HT-29 (cell line): ENCODE measurements at regions not wholly inside any gene's neighbourhood (a gene's known extent, or its start where the extent isn't known, plus 50 kb on each side); places are given as distances from the start of the nearest gene placed in this dataset.

Experiments
- DNase-seq: peaks from one replicate; pipeline ENCODE4 v3.0.0-alpha.2; 2015; ENCODE audit warnings: low spot score

DNA sequence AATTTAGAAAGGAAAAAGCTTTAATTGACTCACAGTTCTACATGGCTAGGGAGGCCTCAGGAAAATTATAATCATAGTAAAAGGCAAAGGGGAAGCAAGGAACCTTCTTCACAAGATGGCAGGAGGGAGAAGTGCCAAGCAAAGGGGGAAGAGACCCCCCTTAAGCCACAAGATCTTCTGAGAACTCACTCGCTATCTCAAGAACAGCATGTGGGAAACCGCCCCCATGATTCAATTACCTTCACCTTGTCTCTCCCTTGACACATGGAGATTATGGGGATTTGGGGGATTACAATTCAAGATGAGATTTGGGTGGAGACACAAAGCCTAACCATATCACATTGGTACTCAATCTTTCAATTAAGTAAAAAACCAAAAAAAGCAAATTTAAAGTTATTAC, 1778.7 kb upstream of the MIR17HG start:
- DNase-seq, result no peak

DNA sequence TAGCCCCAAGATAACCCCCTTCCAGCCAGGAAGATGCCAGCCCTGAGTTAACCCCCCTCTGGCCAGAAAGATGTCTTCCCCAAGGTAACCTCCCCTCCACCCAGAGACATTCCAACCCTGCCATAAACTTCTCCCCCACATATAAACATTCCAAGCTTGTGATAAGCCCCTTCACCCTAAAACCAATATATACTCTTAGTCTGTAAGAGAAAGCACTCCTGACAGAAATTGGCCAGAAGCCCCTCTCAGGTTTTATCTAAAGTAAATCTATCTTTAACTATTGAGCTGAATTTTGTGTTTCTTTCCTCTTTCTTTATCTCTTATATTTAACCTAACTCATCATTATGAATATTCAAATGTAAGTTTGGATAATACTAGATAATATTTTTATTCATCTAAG, 1775.8 kb upstream of the MIR17HG start:
- DNase-seq, result no peak

DNA sequence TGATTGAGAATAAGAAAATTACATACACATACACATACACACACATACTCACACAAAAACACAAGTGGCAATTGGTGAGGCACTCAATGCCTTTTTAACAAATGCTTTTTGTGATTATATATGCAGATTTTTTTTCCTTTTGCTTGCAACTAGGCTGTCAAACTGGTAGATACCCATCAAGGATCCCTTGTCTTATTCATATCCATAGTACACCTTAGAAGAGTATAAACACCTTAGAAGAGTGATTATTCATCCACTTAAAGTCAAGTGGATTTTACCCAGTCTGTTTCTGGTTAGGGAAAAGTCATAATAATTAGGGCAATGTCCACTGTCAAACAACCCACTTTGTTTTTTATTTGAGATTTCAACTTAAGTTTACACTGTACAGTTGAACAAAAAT, 1773.4 kb upstream of the MIR17HG start:
- no peak for DNase-seq

DNA sequence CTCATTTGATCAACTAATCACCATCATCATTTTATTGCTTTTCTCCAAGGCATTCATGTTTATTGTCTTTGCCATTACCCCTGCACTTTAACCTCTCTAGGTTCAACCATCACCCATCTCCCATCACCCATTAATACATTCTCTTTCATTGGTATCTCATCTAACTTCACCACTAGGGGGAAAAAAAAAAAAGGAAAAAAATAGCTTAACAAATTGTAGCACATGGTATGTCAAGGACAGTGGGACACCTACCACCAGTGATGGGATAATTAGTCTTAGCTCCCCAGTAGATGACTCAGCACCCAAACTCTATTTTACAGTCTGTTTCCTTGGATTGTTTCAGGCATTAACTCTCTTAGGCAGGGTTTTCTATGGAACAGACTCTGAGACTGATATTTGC, 1770.2 kb upstream of the MIR17HG start:
- DNase-seq, result no peak

DNA sequence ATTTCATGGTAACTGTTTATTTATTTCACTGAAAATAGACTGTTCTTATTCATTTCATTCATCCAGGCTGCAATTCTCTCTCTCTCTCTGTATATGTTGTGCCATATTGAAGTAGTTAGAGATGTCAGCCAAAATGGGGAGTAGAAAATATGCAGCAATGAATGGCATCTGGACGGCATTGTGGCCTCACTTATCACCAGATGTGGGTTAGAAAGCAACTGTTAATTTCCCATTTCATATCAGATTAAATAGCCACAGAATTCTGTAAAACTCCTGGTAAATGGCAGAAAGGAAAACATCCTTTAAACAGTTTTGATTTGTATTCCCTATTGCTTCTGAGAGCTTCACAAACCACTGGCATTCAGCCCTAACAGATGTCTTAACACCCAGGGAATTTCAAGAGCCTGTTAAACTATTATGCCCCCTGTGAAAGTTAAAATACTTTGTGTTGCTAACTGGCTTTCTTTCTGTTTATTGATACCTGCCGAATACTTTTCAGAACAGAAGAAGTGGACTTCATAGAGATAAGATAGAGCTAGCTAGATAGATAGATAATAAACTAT, 1763.3 kb upstream of the MIR17HG start:
- no peak for DNase-seq

GRCh38 chr13:89602655-89603054, 1744.8 kb upstream of the MIR17HG start:
- no peak for DNase-seq

DNA sequence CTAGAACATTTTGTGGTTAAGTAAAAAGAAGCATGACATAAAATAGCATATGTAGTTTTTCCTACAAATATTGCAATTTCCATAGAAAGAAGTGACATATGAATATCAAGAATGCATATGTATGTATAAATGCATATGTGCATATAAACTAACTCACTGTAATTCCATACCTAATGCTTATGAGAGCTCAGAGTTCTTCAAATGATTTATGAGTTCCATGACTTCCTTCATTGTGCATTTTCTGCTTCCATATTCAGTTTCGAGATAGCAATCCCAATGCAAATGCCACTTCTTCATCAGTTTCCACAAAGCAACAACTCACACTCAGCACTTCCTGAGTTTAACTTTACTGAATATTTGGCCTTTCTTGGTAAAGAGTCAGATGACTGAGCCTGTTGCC, 1744.3 kb upstream of the MIR17HG start:
- DNase-seq, result no peak

DNA sequence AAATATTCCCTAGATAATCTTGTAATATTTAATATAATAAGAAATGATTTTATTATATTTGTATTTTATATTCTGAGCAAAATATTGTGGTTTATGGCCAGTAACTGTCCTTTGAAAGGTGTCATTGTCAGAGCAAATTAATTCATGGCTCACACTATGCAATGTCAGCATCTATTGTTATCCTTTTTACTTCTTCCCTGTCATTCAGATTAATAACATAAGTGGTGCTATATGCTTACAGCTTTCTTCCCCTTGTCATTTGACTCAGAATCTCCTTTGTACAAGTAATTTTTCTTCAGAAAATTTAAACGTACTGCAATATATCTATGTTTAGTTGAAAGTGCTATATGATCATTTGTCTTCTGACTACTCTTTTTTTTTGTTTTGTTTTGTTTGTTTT, 1738.2 kb upstream of the MIR17HG start:
- no peak for DNase-seq

DNA sequence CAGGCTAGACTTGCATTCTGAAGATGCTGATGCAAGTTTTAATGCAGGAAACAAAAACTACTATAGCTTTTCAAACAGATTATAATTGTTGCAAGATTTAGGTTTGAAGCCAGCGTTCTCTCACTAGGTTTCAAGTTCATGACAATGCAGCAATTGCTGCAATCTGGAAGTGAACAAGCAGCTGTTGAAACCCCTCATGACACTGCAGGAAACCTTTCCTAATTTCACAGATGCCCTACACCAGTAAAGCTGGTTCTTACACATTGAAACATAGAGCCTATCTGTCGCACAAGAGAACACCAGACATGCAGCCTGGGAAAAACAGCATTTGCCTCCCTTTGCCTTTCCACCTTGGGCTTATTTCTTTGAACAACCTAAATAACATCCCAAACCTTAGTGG, 1737.2 kb upstream of the MIR17HG start:
- no peak for DNase-seq

GRCh38 chr13:89610881-89611280, 1736.6 kb upstream of the MIR17HG start:
- DNase-seq, result no peak

- DNase-seq, result no peak
Observed at GRCh38 chr13:89627996-89628395, 1719.5 kb upstream of the MIR17HG start.

DNA sequence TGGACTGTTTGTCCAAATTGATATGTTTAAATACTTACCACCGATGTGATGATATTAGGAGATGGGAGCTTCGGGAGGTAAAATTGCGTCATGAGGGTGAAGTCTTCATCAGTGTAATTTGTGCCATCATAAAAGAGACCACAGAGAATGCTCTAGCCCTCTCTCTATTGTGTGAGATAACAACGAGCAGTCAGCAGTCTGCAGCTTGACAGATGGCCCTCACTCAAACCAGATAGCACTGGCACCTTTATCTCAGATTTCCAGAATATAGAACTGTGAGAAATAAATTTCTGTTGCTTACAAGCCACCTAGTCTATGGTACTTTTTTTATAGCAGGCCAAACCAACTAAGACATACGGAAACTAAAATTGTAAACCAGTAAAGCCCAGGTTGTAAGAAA, 1718.9 kb upstream of the MIR17HG start:
- no peak for DNase-seq

- no peak for DNase-seq
Observed at GRCh38 chr13:89650226-89650625, 1697.3 kb upstream of the MIR17HG start.

DNA sequence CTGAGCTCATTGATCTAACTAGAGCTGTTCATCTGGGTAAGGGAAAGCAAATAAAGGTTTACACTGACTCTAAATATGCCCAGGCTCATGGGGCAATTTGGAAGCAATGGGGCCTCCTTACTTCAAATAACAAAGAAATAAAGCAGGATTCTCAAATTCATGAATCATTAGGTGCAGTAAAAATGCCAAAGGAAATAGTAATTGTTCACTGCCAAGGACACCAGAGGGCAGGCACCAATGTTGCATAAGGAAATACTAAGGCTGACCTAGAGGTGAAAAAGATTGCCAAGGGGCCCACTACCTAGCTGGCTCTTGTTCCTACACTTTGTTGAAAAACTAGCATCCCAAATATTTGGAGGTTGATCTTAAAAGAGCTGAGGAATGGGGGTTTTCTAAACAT, 1686.7 kb upstream of the MIR17HG start:
- DNase-seq, result no peak

GRCh38 chr13:89673789-89674311, 1673.6 kb upstream of the MIR17HG start:
- no peak for DNase-seq

GRCh38 chr13:89678466-89679121, 1668.9 kb upstream of the MIR17HG start:
- DNase-seq, result no peak

- no peak for DNase-seq
Observed at GRCh38 chr13:89684896-89685295, 1662.6 kb upstream of the MIR17HG start.

DNA sequence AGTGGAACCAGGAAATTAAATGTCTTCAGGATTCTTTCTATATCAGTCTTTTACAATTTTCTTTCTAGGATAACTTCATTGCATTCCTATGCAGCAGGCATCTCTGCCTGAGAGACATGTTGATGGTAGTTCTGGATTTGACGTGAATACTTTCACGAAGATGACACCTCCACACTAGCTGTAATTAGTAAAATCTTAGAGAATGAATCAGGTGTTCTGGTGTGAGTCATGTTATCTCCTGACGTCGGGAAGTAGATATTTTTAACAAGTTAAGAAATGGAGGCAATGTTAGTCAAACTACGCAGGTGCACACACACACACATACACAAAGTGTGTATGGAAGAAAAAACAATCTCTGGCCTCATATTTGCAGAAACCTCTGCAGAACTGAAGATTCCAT, 1661.3 kb upstream of the MIR17HG start:
- no peak for DNase-seq

DNA sequence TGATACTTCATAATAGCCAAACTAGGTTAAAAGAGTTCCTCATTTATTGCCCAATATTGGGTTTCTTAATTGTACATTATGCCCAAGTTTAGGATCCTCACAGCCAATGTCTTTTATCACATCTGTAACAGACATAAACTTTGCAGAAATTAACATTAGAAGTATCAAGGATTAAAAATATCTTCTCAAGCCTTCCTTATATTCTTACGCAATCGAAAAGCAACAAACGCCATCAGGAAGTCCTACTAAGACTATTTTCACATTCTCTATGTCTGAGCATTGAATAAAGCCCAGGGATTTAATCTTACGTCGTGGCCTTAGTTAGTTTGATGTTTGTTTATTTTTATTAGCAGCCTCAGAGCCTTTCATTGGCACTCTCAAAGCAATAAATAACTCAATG, 1660.4 kb upstream of the MIR17HG start:
- no peak for DNase-seq

GRCh38 chr13:89688918-89689317, 1658.6 kb upstream of the MIR17HG start:
- DNase-seq, result no peak

GRCh38 chr13:89694451-89694850, 1653.0 kb upstream of the MIR17HG start:
- no peak for DNase-seq

DNA sequence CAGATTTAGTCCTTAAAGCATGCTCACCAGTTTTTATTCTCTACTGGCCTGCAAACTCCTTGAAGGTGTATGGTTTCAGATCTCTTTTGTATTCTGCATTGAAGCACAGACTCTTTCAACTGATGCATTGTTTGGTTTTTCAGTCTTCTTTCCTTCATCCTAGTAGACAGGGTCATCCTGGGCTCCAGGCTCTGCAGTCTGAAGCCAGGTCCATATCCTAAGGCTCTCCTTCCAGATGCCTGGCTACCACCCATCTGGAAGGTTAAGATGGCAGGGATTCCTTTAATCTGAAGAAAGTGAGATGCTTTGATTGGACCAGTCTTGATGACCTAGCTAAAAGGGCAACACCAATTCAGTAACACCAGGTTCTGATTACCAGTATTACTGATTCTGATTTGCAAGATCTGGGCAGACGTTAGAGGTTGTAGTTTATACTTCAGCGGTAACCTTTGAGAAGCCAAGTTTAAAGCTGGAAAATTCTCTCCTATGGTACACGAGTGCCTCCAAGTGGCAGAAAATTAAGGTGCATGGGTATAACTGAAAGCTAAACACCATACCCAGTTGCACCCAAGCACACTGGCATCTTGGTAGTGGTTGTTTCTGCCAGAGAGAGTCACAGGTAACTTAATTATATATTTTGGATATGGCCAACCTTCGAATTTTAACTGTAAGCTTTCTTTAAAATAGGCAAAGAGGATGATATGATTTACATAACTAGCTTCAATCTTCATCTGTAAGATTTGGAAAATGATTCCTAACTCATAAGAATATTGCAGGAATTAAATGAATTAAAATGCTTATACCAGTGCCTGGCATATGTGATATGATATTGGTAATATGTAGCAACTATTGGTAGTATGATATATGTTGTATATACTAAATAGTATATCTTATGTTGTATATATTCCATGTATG, 1651.9 kb upstream of the MIR17HG start:
- peak; percentile 87 for DNase-seq

- no peak for DNase-seq
Observed at GRCh38 chr13:89701913-89702312, 1645.6 kb upstream of the MIR17HG start.
